ENCODE measurements at regions not wholly inside any gene's neighbourhood (a gene's known extent, or its start where the extent isn't known, plus 50 kb on each side); places are given as distances from the start of the nearest gene placed in this dataset.

- TF ChIP-seq, protein P1, sequence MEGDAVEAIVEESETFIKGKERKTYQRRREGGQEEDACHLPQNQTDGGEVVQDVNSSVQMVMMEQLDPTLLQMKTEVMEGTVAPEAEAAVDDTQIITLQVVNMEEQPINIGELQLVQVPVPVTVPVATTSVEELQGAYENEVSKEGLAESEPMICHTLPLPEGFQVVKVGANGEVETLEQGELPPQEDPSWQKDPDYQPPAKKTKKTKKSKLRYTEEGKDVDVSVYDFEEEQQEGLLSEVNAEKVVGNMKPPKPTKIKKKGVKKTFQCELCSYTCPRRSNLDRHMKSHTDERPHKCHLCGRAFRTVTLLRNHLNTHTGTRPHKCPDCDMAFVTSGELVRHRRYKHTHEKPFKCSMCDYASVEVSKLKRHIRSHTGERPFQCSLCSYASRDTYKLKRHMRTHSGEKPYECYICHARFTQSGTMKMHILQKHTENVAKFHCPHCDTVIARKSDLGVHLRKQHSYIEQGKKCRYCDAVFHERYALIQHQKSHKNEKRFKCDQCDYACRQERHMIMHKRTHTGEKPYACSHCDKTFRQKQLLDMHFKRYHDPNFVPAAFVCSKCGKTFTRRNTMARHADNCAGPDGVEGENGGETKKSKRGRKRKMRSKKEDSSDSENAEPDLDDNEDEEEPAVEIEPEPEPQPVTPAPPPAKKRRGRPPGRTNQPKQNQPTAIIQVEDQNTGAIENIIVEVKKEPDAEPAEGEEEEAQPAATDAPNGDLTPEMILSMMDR (IDR thresholded peaks at IDR 0.05), result no peak
- TF ChIP-seq SP1 (CRISPR knock-in tag; conservative IDR thresholded peaks at IDR 0.05) (no peak), USF1 (CRISPR knock-in tag; IDR thresholded peaks at IDR 0.05) (no peak)
- TF ChIP-seq, protein P2, sequence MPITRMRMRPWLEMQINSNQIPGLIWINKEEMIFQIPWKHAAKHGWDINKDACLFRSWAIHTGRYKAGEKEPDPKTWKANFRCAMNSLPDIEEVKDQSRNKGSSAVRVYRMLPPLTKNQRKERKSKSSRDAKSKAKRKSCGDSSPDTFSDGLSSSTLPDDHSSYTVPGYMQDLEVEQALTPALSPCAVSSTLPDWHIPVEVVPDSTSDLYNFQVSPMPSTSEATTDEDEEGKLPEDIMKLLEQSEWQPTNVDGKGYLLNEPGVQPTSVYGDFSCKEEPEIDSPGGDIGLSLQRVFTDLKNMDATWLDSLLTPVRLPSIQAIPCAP (CRISPR knock-in tag; IDR thresholded peaks at IDR 0.05), result no peak
These were observed 1944.0 kb upstream of the DEFB115 start for GRCh38 chr20:29313481-29313880.
